Adrenal gland (tissue), 9 donors: ENCODE measurements at regions not wholly inside any gene's neighbourhood (a gene's known extent, or its start where the extent isn't known, plus 50 kb on each side); places are given as distances from the start of the nearest gene placed in this dataset.

Source experiments
- DNase-seq, 7 donors: peaks; one replicate each; pipeline ENCODE4 v3.0.0-alpha.2; 2019 to 2020
- H3K27ac ChIP-seq, 5 donors: fragments of 200-600 bp; sonication (generic) in 4 of 5; 1 replicate in 3 of 5; 2 replicates in 2 of 5; pipeline versions ENCODE4 v1.5.1 to v1.8.0; 2016 to 2020; ENCODE audit warnings: mild to moderate bottlenecking in 1 of 5
- H3K27me3 ChIP-seq: fragments of 200-600 bp; 2 replicates; pipeline ENCODE4 v1.8.0; 2021
- H3K36me3 ChIP-seq, 2 donors: fragments of 200-600 bp; replicated peaks in 1 of 2; 1 replicate in 1 of 2; 2 replicates in 1 of 2; pipeline versions ENCODE4 v1.5.1 to v1.8.0; 2018 to 2022
- H3K4me1 ChIP-seq, 2 donors: fragments of 200-600 bp; replicated peaks in 1 of 2; 1 replicate in 1 of 2; 2 replicates in 1 of 2; pipeline versions ENCODE4 v1.5.1 to v1.8.0; 2018 to 2021
- H3K4me3 ChIP-seq, 4 donors: fragments of 200-600 bp; sonication (generic) in 3 of 4; one replicate each; pipeline ENCODE4 v1.5.1; 2016 to 2018
- H3K9me3 ChIP-seq, 3 donors: fragments of 200-600 bp; sonication (generic) in 1 of 3; replicated peaks in 1 of 3; 1 replicate in 2 of 3; 2 replicates in 1 of 3; pipeline versions ENCODE4 v1.5.1 to v1.8.0; 2016 to 2021
- CTCF ChIP-seq, 6 experiments: fragments of 450-650 bp in 4 of 6; fragments of 200-600 bp in 2 of 6; sonication (generic) in 1 of 6; IDR thresholded peaks; 1 replicate in 5 of 6; 2 replicates in 1 of 6; pipeline versions ENCODE4 v1.5.1 to v1.8.0; 2016 to 2021; ENCODE audit warnings: antibody characterized with exemption in 6 of 6, mild to moderate bottlenecking in 2 of 6, moderate library complexity in 1 of 6
- POLR2A ChIP-seq, 2 donors: fragments of 450-650 bp; IDR thresholded peaks; one replicate each; pipeline ENCODE4 v1.6.1; 2017; ENCODE audit warnings: antibody characterized with exemption in 2 of 2, mild to moderate bottlenecking in 2 of 2, moderate library complexity in 1 of 2
- WGBS, 4 donors: extraction: QIAGEN DNeasy Blood & Tissue Kit in 2 of 4; methylation state at CpG; one replicate each; pipeline versions ENCODE4 v1.1.5 to v1.1.7; 2013 to 2017; 5-methylcytosine and 5-hydroxymethylcytosine counted together
- intact Hi-C, 2 donors: fragments of 100-400 bp; cut with DNase I; formaldehyde crosslinking; loops; one replicate each; pipeline versions ENCODE4 v1.14.1 to v1.15.0; 2022 to 2023
- donor health status: healthy with polysubstance abuse.
- donor health status: Bipolar disorder and iron deficiency.
- donor health status: DM: yes; HTN: yes; CAD: no.
- donor health status: DM: no; HTN: no; CAD: no.
- donor health status: DM: no; HTN: no; CAD: no.

DNA sequence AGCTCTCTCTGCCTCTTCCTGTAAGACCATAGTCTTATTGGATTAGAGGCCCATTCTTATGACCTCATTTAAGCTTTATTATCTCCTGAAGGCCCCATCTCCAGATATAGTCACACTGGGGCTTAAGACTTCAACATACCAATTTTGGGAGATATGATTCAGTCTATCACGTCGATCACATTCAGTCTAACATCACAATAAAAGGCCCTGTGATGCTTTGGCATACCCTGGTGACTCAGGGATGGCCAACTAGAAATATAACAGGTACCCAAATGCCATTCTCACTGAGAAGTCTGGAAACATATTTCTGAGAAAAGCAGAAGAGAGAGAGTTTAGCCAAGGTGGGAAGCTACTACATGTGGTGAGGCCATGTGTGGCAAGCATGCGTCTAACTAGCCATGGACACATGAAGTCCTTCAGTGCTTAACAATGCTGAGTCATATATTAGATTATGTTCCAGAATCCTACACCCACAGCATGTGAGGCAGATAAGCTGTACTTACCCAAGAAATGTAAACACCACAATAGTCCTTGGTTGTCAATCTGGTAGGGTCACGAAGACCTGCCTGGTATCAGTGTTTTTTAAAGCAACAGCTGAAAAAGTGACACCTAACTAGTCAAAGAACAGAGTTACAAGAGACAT, 485.1 kb downstream of the FOXO1 start:
- H3K4me1 ChIP-seq: no peaks in the 10 kb centered on the region
- H3K9me3 ChIP-seq: no peaks in the 10 kb centered on the region
- 69 to 77% (median 73%) methylated on average over 4 of the region's 4 CpGs for WGBS, 4 donors
- TF ChIP-seq POLR2A (IDR thresholded peaks at IDR 0.05) (no peak), CTCF (IDR thresholded peaks at IDR 0.05) (no peak)
- no peaks in the 10 kb centered on the region for H3K36me3 ChIP-seq
- no peak overlapping the region for H3K27ac ChIP-seq
- no peak overlapping the region for H3K4me3 ChIP-seq
- intact Hi-C loops: no loop called here
- peak in 1 of 7 donors; percentile 40 for DNase-seq
- no peaks in the 10 kb centered on the region for H3K27me3 ChIP-seq

GRCh38 chr13:40182591-40182990, 483.9 kb downstream of the FOXO1 start:
- no peaks in the 10 kb centered on the region for H3K4me1 ChIP-seq
- H3K36me3 ChIP-seq: no peaks in the 10 kb centered on the region
- no peaks in the 10 kb centered on the region for H3K9me3 ChIP-seq
- WGBS, 4 donors: 85 to 92% (median 89%) methylated on average over 2 of the region's 2 CpGs
- TF ChIP-seq CTCF (IDR thresholded peaks at IDR 0.05) (no peak), POLR2A (IDR thresholded peaks at IDR 0.05) (no peak)
- H3K27me3 ChIP-seq: no peaks in the 10 kb centered on the region
- no peak overlapping the region for H3K4me3 ChIP-seq
- H3K27ac ChIP-seq: no peak overlapping the region
- intact Hi-C loops: no loop called here
- DNase-seq: no peak

DNA sequence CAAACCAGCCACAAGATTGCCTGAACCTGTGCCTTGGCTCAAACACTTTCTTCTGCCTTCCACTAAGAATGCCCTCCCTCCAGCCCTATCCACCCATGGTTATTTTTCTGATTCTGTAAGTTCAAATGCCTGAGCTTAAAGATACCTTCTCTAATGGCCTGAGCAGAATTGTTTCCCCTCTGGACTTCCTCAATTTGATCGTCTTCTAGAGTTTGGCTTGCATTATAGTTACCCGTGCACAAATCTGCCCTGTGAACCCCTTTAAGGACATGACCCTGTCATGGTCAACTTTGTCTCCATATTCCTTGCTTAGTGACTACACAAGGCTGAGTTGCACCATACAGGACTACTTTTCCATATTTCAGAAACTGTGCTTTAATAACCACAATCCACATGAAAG, 481.0 kb downstream of the FOXO1 start:
- DNase-seq: no peak
- H3K4me1 ChIP-seq: peaks cover 4 to 5% of the 10 kb centered on the region in 2 donors

DNA sequence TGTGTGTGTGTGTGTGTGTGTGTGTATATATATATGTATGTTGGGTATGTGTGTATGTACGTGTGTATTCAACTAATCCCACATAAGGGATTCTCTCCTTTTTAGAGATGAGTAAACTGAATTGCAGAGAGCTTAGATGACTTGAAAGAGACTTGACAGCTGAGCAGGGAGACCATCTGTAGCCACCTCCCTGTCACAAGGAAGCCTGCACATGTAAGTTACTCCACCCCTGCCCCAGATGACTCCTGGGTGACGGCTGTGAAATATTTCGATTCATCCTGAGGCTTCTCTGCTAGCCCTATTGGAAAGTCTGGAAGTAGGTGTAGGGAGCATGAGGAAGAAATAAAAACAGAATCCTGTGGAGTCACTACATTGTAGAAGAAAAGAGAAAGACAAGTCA, 480.4 kb downstream of the FOXO1 start:
- Histone ChIP-seq H3K9me3 (no peaks in the 10 kb centered on the region), H3K36me3 (no peaks in the 10 kb centered on the region), H3K27ac (no peak overlapping the region), H3K4me1 (peaks cover 6 to 11% of the 10 kb centered on the region in 2 donors), H3K4me3 (no peak overlapping the region), H3K27me3 (no peaks in the 10 kb centered on the region)
- TF ChIP-seq POLR2A (IDR thresholded peaks at IDR 0.05) (no peak), CTCF (IDR thresholded peaks at IDR 0.05) (no peak)
- WGBS, 4 donors: 61 to 77% (median 69%) methylated on average over 3 of the region's 3 CpGs
- intact Hi-C loops: no loop called here
- no peak for DNase-seq

More for the DNA sequence above, 481.0 kb downstream of the FOXO1 start:
- 65 to 81% (median 74%) methylated on average over 2 of the region's 2 CpGs for WGBS, 4 donors
- TF ChIP-seq POLR2A (IDR thresholded peaks at IDR 0.05) (no peak), CTCF (IDR thresholded peaks at IDR 0.05) (no peak)
- no peaks in the 10 kb centered on the region for H3K9me3 ChIP-seq
- H3K27ac ChIP-seq: no peak overlapping the region
- intact Hi-C loops: no loop called here
- no peaks in the 10 kb centered on the region for H3K36me3 ChIP-seq
- no peaks in the 10 kb centered on the region for H3K27me3 ChIP-seq
- no peak overlapping the region for H3K4me3 ChIP-seq
